Keratinocyte (primary cell): ENCODE measurements at regions not wholly inside any gene's neighbourhood (a gene's known extent, or its start where the extent isn't known, plus 50 kb on each side); places are given as distances from the start of the nearest gene placed in this dataset.

Source experiments
- DNase-seq: peaks from one replicate; pipeline ENCODE4 v3.0.0-alpha.2; 2011; ENCODE audit warnings: low read depth, missing footprints, low spot score
- FAIRE-seq: peaks from 2 replicates; lab custom pipeline; 2011; peaks lifted over from hg19 to GRCh38; lab: Jason Lieb, UNC
- H2AFZ ChIP-seq: 2 replicates; pipeline ENCODE4 v1.6.0; 2012; ENCODE audit warnings: low read length, control low read depth, inconsistent platforms; ENCODE audit not compliant: control insufficient read depth
- H3K27ac ChIP-seq: 2 replicates; pipeline ENCODE4 v1.5.1; 2011; ENCODE audit warnings: low read length; ENCODE audit not compliant: control insufficient read depth, insufficient read depth
- H3K27me3 ChIP-seq: 3 replicates; pipeline ENCODE4 v1.6.0; 2011; ENCODE audit warnings: low read length; ENCODE audit not compliant: control insufficient read depth, insufficient read depth; ENCODE audit errors: extremely low read depth
- H3K36me3 ChIP-seq, 2 experiments: 2 replicates in 1 of 2; 3 replicates in 1 of 2; pipeline ENCODE4 v1.5.1; 2011; ENCODE audit warnings: low read length in 2 of 2, mild to moderate bottlenecking in 1 of 2; ENCODE audit not compliant: control insufficient read depth in 2 of 2, insufficient read depth in 2 of 2; ENCODE audit errors: extremely low read depth in 1 of 2
- H3K4me1 ChIP-seq: 3 replicates; pipeline ENCODE4 v1.5.1; 2011; ENCODE audit warnings: low read length; ENCODE audit not compliant: control insufficient read depth, insufficient read depth; ENCODE audit errors: extremely low read depth
- H3K4me2 ChIP-seq: 3 replicates; pipeline ENCODE4 v1.6.0; 2011; ENCODE audit warnings: low read depth, low read length; ENCODE audit not compliant: control insufficient read depth, insufficient read depth; ENCODE audit errors: extremely low read depth
- H3K4me3 ChIP-seq, 3 experiments: fragments of 200-600 bp in 1 of 3; sonication (generic) in 1 of 3; 2 replicates in 2 of 3; 3 replicates in 1 of 3; pipeline ENCODE4 v1.5.1; 2011 to 2016; ENCODE audit warnings: low read length in 3 of 3, mild to moderate bottlenecking in 3 of 3, control low read depth in 2 of 3, inconsistent platforms in 1 of 3, low read depth in 1 of 3, mixed read lengths in 1 of 3, mixed run types in 1 of 3, moderate library complexity in 1 of 3; ENCODE audit not compliant: control insufficient read depth in 2 of 3, insufficient read depth in 2 of 3; ENCODE audit errors: extremely low read depth in 1 of 3
- H3K79me2 ChIP-seq: 2 replicates; pipeline ENCODE4 v1.6.0; 2012; ENCODE audit warnings: low read length; ENCODE audit not compliant: control insufficient read depth, insufficient read depth
- H3K9ac ChIP-seq: 3 replicates; pipeline ENCODE4 v1.6.0; 2011; ENCODE audit warnings: low read length; ENCODE audit not compliant: control insufficient read depth, insufficient read depth; ENCODE audit errors: extremely low read depth
- H3K9me1 ChIP-seq: 3 replicates; pipeline ENCODE4 v1.6.0; 2011; ENCODE audit warnings: low read length; ENCODE audit not compliant: control insufficient read depth, insufficient read depth; ENCODE audit errors: extremely low read depth
- H3K9me3 ChIP-seq: 2 replicates; pipeline ENCODE4 v1.5.1; 2012; ENCODE audit warnings: low read depth, low read length; ENCODE audit not compliant: control insufficient read depth
- H4K20me1 ChIP-seq: 3 replicates; pipeline ENCODE4 v1.6.0; 2011; ENCODE audit warnings: low read length; ENCODE audit not compliant: control insufficient read depth, insufficient read depth; ENCODE audit errors: extremely low read depth
- EZH2 ChIP-seq: IDR thresholded peaks from one replicate; pipeline ENCODE4 v1.6.1; 2012; ENCODE audit warnings: inconsistent platforms, mild to moderate bottlenecking, low read length, moderate library complexity
- dilution Hi-C: fragments of 300-500 bp; cut with MboI; formaldehyde crosslinking; loops from one replicate; pipeline ENCODE4 v1.7.0; 2020; ENCODE audit warnings: low sequenced_read_pairs; ENCODE audit not compliant: extremely low pct_ligation_motif_present
- TF ChIP-seq, protein P1 (sequence below), 3 experiments: IDR thresholded peaks in 1 of 3; conservative IDR thresholded peaks in 1 of 3; optimal IDR thresholded peaks in 1 of 3; 2 replicates in 2 of 3; 3 replicates in 1 of 3; pipeline versions ENCODE3 to v1.5.1; 2011; ENCODE audit warnings: low read length in 3 of 3, mild to moderate bottlenecking in 3 of 3, moderate library complexity in 2 of 3, control low read depth in 1 of 3, inconsistent platforms in 1 of 3; ENCODE audit not compliant: insufficient read depth in 2 of 3; ENCODE audit errors: extremely low read depth in 1 of 3

DNA sequence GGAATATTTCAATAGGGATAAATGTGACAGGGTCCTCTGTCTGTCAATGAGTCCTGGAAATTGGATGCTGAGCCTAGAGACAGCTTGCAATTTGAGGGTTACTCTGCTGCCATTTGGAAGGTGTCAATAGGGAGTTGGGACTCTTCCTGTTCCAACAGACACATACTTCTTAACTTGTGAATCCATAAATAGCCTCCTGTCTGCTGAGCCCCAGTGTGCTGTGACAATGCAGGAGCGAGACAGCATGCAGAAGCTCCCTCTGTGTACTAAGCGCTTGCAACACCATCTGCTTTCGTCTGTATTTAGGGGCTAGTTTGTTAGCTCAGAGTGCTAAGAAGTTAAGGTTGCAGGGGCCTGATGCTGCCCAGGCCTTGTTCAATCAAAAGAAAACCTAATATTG lies 58.5 kb upstream of the GPR12 start:
- Histone ChIP-seq H3K9ac (no peak overlapping the region), H3K4me3 (no peak overlapping the region), H3K4me1 (no peaks in the 10 kb centered on the region), H3K27ac (no peak overlapping the region), H3K4me2 (no peak overlapping the region), H4K20me1 (no peaks in the 10 kb centered on the region), H3K79me2 (no peaks in the 10 kb centered on the region), H3K27me3 (no peaks in the 10 kb centered on the region), H3K36me3 (no peaks in the 10 kb centered on the region), H3K9me1 (no peaks in the 10 kb centered on the region), H3K9me3 (no peaks in the 10 kb centered on the region), H2AFZ (no peak overlapping the region)
- no peak for DNase-seq
- dilution Hi-C loops: no loop called here
- no peak for FAIRE-seq
- TF ChIP-seq EZH2: no peak
- TF ChIP-seq, protein P1, sequence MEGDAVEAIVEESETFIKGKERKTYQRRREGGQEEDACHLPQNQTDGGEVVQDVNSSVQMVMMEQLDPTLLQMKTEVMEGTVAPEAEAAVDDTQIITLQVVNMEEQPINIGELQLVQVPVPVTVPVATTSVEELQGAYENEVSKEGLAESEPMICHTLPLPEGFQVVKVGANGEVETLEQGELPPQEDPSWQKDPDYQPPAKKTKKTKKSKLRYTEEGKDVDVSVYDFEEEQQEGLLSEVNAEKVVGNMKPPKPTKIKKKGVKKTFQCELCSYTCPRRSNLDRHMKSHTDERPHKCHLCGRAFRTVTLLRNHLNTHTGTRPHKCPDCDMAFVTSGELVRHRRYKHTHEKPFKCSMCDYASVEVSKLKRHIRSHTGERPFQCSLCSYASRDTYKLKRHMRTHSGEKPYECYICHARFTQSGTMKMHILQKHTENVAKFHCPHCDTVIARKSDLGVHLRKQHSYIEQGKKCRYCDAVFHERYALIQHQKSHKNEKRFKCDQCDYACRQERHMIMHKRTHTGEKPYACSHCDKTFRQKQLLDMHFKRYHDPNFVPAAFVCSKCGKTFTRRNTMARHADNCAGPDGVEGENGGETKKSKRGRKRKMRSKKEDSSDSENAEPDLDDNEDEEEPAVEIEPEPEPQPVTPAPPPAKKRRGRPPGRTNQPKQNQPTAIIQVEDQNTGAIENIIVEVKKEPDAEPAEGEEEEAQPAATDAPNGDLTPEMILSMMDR (optimal IDR thresholded peaks at IDR 0.05 in 1 of 3, IDR thresholded peaks at IDR 0.05 in 1 of 3, conservative IDR thresholded peaks at IDR 0.05 in 1 of 3; ENCODE audit: extremely low read depth in 1 of 3, insufficient read depth in 2 of 3, low read length in 3 of 3): no peak

DNA sequence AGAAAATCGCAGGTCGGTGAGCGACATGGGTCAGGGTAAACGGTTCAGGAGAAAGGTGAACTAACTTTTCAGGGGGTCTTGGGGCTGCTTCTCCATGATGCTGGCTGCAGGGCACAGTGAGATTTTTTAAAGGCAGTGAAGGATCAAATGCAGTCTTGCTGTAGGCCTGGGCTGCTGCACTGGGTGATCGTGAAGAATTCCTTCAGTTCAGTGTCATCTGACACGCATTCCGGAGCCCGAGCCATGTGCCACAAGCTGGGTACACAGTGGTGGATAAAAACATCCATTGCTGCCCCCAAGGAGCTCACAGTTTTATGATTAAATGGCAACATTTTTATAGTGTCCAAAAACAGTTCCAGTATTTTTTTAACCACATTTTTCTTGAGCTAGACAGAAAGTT lies 56.3 kb upstream of the GPR12 start:
- H3K27me3 ChIP-seq: no peaks in the 10 kb centered on the region

More for the DNA sequence above, 56.3 kb upstream of the GPR12 start:
- no peak overlapping the region for H3K4me3 ChIP-seq
- H3K36me3 ChIP-seq: no peaks in the 10 kb centered on the region
- no peaks in the 10 kb centered on the region for H3K9me3 ChIP-seq
- no peak overlapping the region for H2AFZ ChIP-seq
- FAIRE-seq (no peak), DNase-seq (no peak)
- H3K9ac ChIP-seq: no peak overlapping the region
- TF ChIP-seq, protein P1 (optimal IDR thresholded peaks at IDR 0.05 in 1 of 3, IDR thresholded peaks at IDR 0.05 in 1 of 3, conservative IDR thresholded peaks at IDR 0.05 in 1 of 3; ENCODE audit: extremely low read depth in 1 of 3, insufficient read depth in 2 of 3, low read length in 3 of 3): no peak
- no peak for TF ChIP-seq EZH2
- no peaks in the 10 kb centered on the region for H4K20me1 ChIP-seq
- no peak overlapping the region for H3K27ac ChIP-seq
- H3K9me1 ChIP-seq: no peaks in the 10 kb centered on the region
- dilution Hi-C loops: no loop called here
- no peaks in the 10 kb centered on the region for H3K4me1 ChIP-seq
- no peak overlapping the region for H3K4me2 ChIP-seq
- H3K79me2 ChIP-seq: no peaks in the 10 kb centered on the region
